HepG2 (cell line): ENCODE measurements at regions not wholly inside any gene's neighbourhood (a gene's known extent, or its start where the extent isn't known, plus 50 kb on each side); places are given as distances from the start of the nearest gene placed in this dataset.

Source experiments
- ATAC-seq: fragments of 200-7000 bp; cut with Tn5 transposase; 3 replicates; pipeline ENCODE4 v1.9.1; 2020; ENCODE audit warnings: mild to moderate bottlenecking, moderate library complexity
- BruUV-seq: library from RNA; stranded (reverse); fragments of 400-500 nt; replicated peaks from 2 replicates; lab custom pipeline; 2021; lab: Mats Ljungman, UMichigan
- CTCF ChIA-PET: fragments of 300-600 bp; formaldehyde crosslinking; extraction: SDS; loops from one replicate; lab custom pipeline; 2021; ENCODE audit warnings: low total read pairs, inconsistent platforms, low intra/inter-chr PET ratio; lab: Yijun Ruan, JAX
- POLR2A ChIA-PET: fragments of 350-600 bp; sonication (Branson Sonifier 250); formaldehyde crosslinking; loops from one replicate; lab custom pipeline; 2020; ENCODE audit warnings: antibody characterized with exemption, inconsistent platforms; lab: Yijun Ruan, JAX
- DNase-seq: peaks from one replicate; pipeline ENCODE4 v3.0.0-alpha.2; 2015; ENCODE audit warnings: low spot score
- FAIRE-seq: peaks from 3 replicates; lab custom pipeline; 2011; peaks lifted over from hg19 to GRCh38; lab: Jason Lieb, UNC
- H2AFZ ChIP-seq: one replicate; pipeline ENCODE4 v1.6.1; 2011; ENCODE audit warnings: low read length, inconsistent platforms
- H3K27ac ChIP-seq: fragments of 300-600 bp; 3 replicates; pipeline ENCODE4 v1.8.0; 2011; ENCODE audit warnings: mixed run types, mild to moderate bottlenecking, mixed read lengths, low read length, inconsistent platforms; ENCODE audit not compliant: insufficient read depth; ENCODE audit errors: extremely low read length
- H3K27me3 ChIP-seq, 2 experiments: fragments of 200-600 bp in 1 of 2; 2 replicates in 1 of 2; 3 replicates in 1 of 2; pipeline versions ENCODE4 v1.6.0 to v1.8.0; 2011; ENCODE audit warnings: low read length in 2 of 2, mild to moderate bottlenecking in 2 of 2, moderate library complexity in 2 of 2, inconsistent platforms in 1 of 2; ENCODE audit not compliant: insufficient read depth in 2 of 2, control insufficient read depth in 1 of 2
- H3K36me3 ChIP-seq, 2 experiments: fragments of 200-600 bp in 1 of 2; replicated peaks in 1 of 2; 2 replicates in 1 of 2; 3 replicates in 1 of 2; pipeline versions ENCODE4 v1.5.1 to v1.8.0; 2011; ENCODE audit warnings: low read length in 2 of 2, inconsistent platforms in 1 of 2; ENCODE audit not compliant: insufficient read depth in 2 of 2, control insufficient read depth in 1 of 2
- H3K4me1 ChIP-seq: 2 replicates; pipeline ENCODE4 v1.5.1; 2012; ENCODE audit warnings: low read length, inconsistent platforms; ENCODE audit not compliant: insufficient read depth
- H3K4me2 ChIP-seq: 2 replicates; pipeline ENCODE4 v1.6.0; 2011; ENCODE audit warnings: low read depth, low read length, inconsistent platforms
- H3K4me3 ChIP-seq, 3 experiments: fragments of 200-600 bp in 1 of 3; sonication (generic), shearing (Covaris generic) in 1 of 3; replicated peaks in 1 of 3; 2 replicates each; pipeline ENCODE4 v1.5.1; 2011 to 2016; ENCODE audit warnings: low read length in 3 of 3, inconsistent platforms in 2 of 3, low read depth in 2 of 3, mild to moderate bottlenecking in 2 of 3, control low read depth in 1 of 3, mixed read lengths in 1 of 3; ENCODE audit not compliant: insufficient read depth in 1 of 3
- H3K79me2 ChIP-seq: one replicate; pipeline ENCODE4 v1.6.1; 2011; ENCODE audit warnings: low read length, inconsistent platforms; ENCODE audit not compliant: insufficient read depth
- H3K9ac ChIP-seq: 2 replicates; pipeline ENCODE4 v1.6.0; 2011; ENCODE audit warnings: mild to moderate bottlenecking, low read depth, low read length, inconsistent platforms; ENCODE audit not compliant: insufficient read depth
- H3K9me3 ChIP-seq: 2 replicates; pipeline ENCODE4 v1.5.1; 2012; ENCODE audit warnings: mild to moderate bottlenecking, low read length
- H4K20me1 ChIP-seq: 2 replicates; pipeline ENCODE4 v1.6.0; 2011; ENCODE audit warnings: inconsistent platforms, mild to moderate bottlenecking, low read length, moderate library complexity; ENCODE audit not compliant: insufficient read depth
- PLRG1 ChIP-seq: fragments of 450-650 bp; conservative IDR thresholded peaks from 2 replicates; pipeline ENCODE4 v1.6.1; 2016
- POLR2G ChIP-seq: fragments of 200-400 bp; formaldehyde crosslinking; IDR thresholded peaks from 2 replicates; pipeline ENCODE4 v1.6.1; 2018; ENCODE audit warnings: mild to moderate bottlenecking, low read depth, low read length, moderate library complexity
- TGIF2 ChIP-seq: IDR thresholded peaks from 2 replicates; pipeline ENCODE4 v1.6.1; 2016; ENCODE audit warnings: control low read depth, missing compliant biosample characterization
- ZNF773 ChIP-seq: sonication (generic); formaldehyde crosslinking; IDR thresholded peaks from 2 replicates; pipeline ENCODE4 v1.4.0; 2020; ENCODE audit warnings: missing genetic modification reagents, borderline replicate concordance
- ZNF782 ChIP-seq: sonication (generic); formaldehyde crosslinking; IDR thresholded peaks from 2 replicates; pipeline ENCODE4 v1.4.0; 2020; ENCODE audit warnings: missing genetic modification reagents, mild to moderate bottlenecking, borderline replicate concordance
- in situ Hi-C: cut with HindIII; loops from 2 replicates; pipeline ENCODE4 v1.10.0; 2017; ENCODE audit warnings: low pct_unique_long_range_greater_than_20kb; ENCODE audit not compliant: extremely low pct_ligation_motif_present
- intact Hi-C: fragments of 100-400 bp; cut with micrococcal nuclease; formaldehyde crosslinking; loops from one replicate; pipeline ENCODE4 v1.10.0; 2022; ENCODE audit not compliant: unreplicated experiment
- TF ChIP-seq, protein P1 (sequence below): sonication (generic); formaldehyde crosslinking; IDR thresholded peaks from 2 replicates; pipeline ENCODE4 v1.4.0; 2020; ENCODE audit warnings: missing genetic modification reagents, mild to moderate bottlenecking, borderline replicate concordance

GRCh38 chr5:105807290-105807689, 1863.4 kb downstream of the EFNA5 start (continued):
- TF ChIP-seq, protein P1, sequence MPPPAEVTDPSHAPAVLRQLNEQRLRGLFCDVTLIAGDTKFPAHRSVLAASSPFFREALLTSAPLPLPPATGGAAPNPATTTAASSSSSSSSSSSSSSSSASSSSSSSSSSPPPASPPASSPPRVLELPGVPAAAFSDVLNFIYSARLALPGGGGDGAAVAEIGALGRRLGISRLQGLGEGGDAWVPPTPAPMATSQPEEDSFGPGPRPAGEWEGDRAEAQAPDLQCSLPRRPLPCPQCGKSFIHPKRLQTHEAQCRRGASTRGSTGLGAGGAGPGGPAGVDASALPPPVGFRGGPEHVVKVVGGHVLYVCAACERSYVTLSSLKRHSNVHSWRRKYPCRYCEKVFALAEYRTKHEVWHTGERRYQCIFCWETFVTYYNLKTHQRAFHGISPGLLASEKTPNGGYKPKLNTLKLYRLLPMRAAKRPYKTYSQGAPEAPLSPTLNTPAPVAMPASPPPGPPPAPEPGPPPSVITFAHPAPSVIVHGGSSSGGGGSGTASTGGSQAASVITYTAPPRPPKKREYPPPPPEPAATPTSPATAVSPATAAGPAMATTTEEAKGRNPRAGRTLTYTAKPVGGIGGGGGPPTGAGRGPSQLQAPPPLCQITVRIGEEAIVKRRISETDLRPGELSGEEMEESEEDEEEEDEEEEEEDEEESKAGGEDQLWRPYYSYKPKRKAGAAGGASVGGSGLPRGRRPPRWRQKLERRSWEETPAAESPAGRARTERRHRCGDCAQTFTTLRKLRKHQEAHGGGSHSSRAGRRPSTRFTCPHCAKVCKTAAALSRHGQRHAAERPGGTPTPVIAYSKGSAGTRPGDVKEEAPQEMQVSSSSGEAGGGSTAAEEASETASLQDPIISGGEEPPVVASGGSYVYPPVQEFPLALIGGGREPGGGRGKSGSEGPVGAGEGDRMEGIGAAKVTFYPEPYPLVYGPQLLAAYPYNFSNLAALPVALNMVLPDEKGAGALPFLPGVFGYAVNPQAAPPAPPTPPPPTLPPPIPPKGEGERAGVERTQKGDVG (CRISPR knock-in tag), result no peak
- TF ChIP-seq POLR2G (no peak), ZNF782 (CRISPR knock-in tag) (no peak), PLRG1 (no peak)

GRCh38 chr5:105806596-105806995, 1864.1 kb downstream of the EFNA5 start:
- Histone ChIP-seq H3K27ac (no peak overlapping the region), H3K4me1 (no peaks in the 10 kb centered on the region)
- POLR2A ChIA-PET, result no interaction called here
- intact Hi-C loops, result no loop called here
- TF ChIP-seq TGIF2 (no peak), ZNF773 (CRISPR knock-in tag) (no peak)
- TF ChIP-seq, all 625 proteins: peak for 0
- Histone ChIP-seq H3K4me3 (no peak overlapping the region), H2AFZ (no peak overlapping the region), H3K27me3 (no peaks in the 10 kb centered on the region), H3K79me2 (no peaks in the 10 kb centered on the region), H3K9me3 (peaks cover 12% of the 10 kb centered on the region), H4K20me1 (no peaks in the 10 kb centered on the region), H3K4me2 (no peak overlapping the region), H3K9ac (no peak overlapping the region), H3K36me3 (no peaks in the 10 kb centered on the region)
- in situ Hi-C loops, result no loop called here
- CTCF ChIA-PET, result no interaction called here
- no peak for FAIRE-seq
- no peak for ATAC-seq
- no TSS peak for BruUV-seq
- no peak for DNase-seq
